SK-N-MC (cell line): ENCODE measurements at regions not wholly inside any gene's neighbourhood (a gene's known extent, or its start where the extent isn't known, plus 50 kb on each side); places are given as distances from the start of the nearest gene placed in this dataset.

ENCODE experiments used
- DNase-seq: peaks from one replicate; pipeline ENCODE4 v3.0.0-alpha.2; 2011; ENCODE audit warnings: low read depth, low spot score
- H3K27ac ChIP-seq: fragments of 200-600 bp; sonication (generic); 2 replicates; pipeline ENCODE4 v1.5.1; 2016; ENCODE audit warnings: mixed run types
- H3K36me3 ChIP-seq: fragments of 200-600 bp; sonication (generic); 2 replicates; pipeline ENCODE4 v1.6.1; 2017; ENCODE audit warnings: antibody characterized with exemption, low read length, mixed read lengths; ENCODE audit not compliant: insufficient read depth
- H3K4me3 ChIP-seq: fragments of 200-600 bp; sonication (generic); 2 replicates; pipeline ENCODE4 v1.5.1; 2016
- H3K9ac ChIP-seq: fragments of 200-600 bp; sonication (generic); 2 replicates; pipeline ENCODE4 v1.8.0; 2017; ENCODE audit warnings: mixed run types, mixed read lengths; ENCODE audit not compliant: insufficient read length
- H3K9me3 ChIP-seq: fragments of 200-600 bp; sonication (generic); 2 replicates; pipeline ENCODE4 v1.6.1; 2017; ENCODE audit warnings: low read depth, mild to moderate bottlenecking, antibody characterized with exemption, low read length, moderate library complexity, mixed read lengths
- EZH2 ChIP-seq: fragments of 200-600 bp; sonication (generic); IDR thresholded peaks from one replicate; pipeline ENCODE4 v1.6.1; 2017; ENCODE audit warnings: antibody characterized with exemption
- FOXP2 ChIP-seq: optimal IDR thresholded peaks from 2 replicates; pipeline ENCODE3; 2011; ENCODE audit warnings: mild to moderate bottlenecking, moderate library complexity; ENCODE audit not compliant: insufficient read depth; ENCODE audit errors: extremely low read length, control extremely low read depth
- POLR2AphosphoS5 ChIP-seq: IDR thresholded peaks from 2 replicates; pipeline ENCODE4 v1.6.1; 2012; ENCODE audit warnings: mild to moderate bottlenecking, low read depth, low read length, borderline replicate concordance

DNA sequence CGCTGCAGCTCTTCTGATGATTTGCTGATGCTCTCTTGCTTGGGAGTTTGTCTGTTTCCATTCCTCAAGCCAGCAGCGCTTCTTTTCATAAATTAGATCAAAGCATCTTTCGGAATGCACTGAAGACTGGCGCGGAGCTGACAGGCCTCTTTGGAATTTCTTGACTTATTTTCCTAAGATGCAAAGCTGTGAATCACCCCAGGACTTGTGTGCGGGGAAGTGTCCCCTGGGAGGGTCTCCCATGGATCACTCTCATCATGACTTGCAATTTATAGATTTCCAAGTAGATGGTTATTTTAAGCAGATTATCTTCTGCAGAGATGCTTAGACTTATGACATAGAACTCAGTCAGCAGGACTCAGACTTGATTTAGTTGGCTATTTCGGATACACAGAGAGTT is 467.2 kb downstream of the TCERG1L start:
- Histone ChIP-seq H3K36me3 (no peaks in the 10 kb centered on the region), H3K27ac (no peak overlapping the region), H3K9me3 (no peaks in the 10 kb centered on the region), H3K4me3 (no peak overlapping the region), H3K9ac (no peak overlapping the region)
- no peak for DNase-seq
- TF ChIP-seq FOXP2 (no peak), POLR2AphosphoS5 (no peak), EZH2 (no peak)

DNA sequence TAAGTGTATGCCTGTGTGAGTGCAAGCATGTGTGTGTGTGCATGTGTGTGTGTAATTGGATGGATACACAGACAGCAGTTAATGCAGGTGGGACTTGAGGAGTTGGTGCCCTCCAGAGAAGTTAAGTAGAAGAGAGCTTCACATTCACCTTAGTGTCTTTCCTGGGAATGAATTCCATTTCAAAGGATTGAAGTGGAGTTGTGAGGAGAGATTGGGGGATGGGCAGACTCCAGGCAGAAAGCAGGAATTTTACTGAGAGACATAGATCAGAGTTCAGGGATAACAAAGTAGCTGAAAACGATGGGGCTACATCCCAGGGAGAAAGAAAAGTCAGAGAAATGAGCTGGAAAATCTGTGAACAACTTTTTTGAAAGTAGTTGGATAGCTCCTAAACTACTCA is 464.4 kb downstream of the TCERG1L start:
- H3K4me3 ChIP-seq: no peak overlapping the region
- no peak overlapping the region for H3K27ac ChIP-seq
- no peak overlapping the region for H3K9ac ChIP-seq
- no peaks in the 10 kb centered on the region for H3K9me3 ChIP-seq
- no peak for DNase-seq
- TF ChIP-seq FOXP2: no peak
- no peak for TF ChIP-seq POLR2AphosphoS5
- TF ChIP-seq EZH2: no peak
- H3K36me3 ChIP-seq: no peaks in the 10 kb centered on the region

DNA sequence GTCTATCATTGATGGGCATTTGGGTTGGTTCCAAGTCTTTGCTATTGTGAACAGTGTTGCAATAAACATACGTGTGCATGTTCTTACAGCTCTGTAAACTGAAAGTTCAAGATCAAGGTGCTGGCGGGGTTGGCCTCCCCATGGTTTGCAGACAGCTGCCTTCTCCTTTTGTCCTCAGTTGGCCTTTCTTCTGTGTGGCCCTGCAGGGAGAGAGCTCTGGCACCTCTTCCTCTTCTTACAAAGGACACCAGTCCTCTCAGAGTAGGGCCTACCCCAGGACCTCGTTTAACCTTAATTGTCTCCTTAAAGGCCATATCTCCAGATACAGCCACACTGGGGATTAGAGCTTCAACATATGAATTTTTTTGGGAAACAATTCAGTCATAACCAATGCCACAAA is 462.7 kb downstream of the TCERG1L start:
- Histone ChIP-seq H3K4me3 (no peak overlapping the region), H3K9me3 (no peaks in the 10 kb centered on the region), H3K9ac (no peak overlapping the region), H3K36me3 (no peaks in the 10 kb centered on the region), H3K27ac (no peak overlapping the region)
- TF ChIP-seq POLR2AphosphoS5 (no peak), FOXP2 (no peak), EZH2 (no peak)
- DNase-seq: no peak

DNA sequence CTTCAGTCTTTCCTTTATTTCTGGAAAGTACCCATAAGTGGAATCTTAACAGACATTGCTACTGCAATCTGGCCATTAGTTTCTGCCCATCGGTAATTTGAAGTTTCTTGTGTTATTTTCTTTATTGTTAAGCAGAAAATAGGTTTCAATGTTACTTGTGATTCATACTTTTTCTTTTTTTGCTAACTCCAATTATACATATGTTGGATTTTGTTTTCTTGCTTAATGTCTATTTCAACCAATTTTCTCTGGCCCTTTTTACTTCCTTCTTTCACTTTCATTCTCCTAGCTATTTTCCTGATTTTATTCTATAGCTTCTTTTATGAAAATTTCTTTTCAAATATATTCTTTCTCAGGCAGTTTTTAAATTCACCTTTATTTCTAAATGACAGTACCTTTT is 457.4 kb downstream of the TCERG1L start:
- no peaks in the 10 kb centered on the region for H3K36me3 ChIP-seq
- H3K27ac ChIP-seq: no peak overlapping the region
- DNase-seq: no peak
- H3K9ac ChIP-seq: no peak overlapping the region
- TF ChIP-seq POLR2AphosphoS5: no peak
- TF ChIP-seq EZH2: no peak
- TF ChIP-seq FOXP2: no peak
- H3K4me3 ChIP-seq: no peak overlapping the region
- H3K9me3 ChIP-seq: no peaks in the 10 kb centered on the region

DNA sequence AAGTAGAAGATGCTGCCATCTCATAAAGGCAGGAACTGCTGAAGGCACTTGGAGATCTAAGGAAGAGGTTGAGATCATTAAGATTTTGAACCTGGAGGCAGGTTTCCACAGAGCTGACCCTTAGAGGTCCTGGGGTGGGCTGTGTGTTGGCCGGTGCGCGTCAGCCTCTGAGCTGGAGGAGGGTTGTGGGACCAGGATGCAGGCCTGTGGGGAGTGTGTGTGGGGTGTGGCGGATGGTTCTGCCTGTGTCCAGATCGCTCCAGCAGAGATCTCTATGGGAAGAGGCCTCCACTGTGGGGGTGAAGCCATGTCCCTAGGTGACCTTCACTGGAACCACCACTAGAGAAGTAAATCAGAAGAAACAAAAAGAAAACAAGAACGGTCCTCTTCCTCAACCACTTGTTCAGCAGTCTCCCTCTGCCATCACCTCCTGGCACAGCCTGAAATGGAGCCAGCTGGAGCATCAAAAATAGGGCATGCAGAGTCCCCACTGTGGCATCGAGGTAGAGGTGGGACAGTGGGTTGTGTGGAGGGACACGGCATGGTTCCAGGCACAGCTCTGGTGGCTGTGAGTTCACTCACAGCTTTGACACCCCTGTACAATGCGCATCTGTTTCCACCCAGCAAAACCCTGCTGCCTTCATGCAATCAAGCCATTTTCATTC is 453.8 kb downstream of the TCERG1L start:
- no peak for DNase-seq
- Histone ChIP-seq H3K27ac (no peak overlapping the region), H3K9ac (no peak overlapping the region), H3K4me3 (no peak overlapping the region), H3K36me3 (no peaks in the 10 kb centered on the region), H3K9me3 (no peaks in the 10 kb centered on the region)
- TF ChIP-seq EZH2: no peak
- no peak for TF ChIP-seq POLR2AphosphoS5
- TF ChIP-seq FOXP2: no peak

DNA sequence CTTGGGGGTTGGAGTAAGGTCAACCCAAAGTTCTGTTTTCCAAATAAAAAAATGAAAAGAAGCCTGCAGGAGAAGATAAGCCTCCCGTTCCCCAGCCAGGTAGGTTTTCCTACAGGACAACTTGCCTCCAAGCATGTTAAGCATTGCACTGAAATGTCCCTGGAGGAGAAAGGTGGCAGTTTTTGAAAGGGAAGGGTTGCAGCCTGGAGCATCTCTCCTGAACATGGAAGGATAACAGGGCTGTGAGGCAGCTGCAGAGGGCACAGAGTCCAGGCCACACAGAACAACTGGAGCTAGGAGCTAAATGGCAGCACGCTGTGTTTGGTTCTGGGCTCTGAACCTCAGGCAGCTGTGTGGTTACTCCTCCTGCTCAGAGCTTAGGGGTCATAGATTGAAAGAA is 452.9 kb downstream of the TCERG1L start:
- TF ChIP-seq EZH2: no peak
- no peak for TF ChIP-seq POLR2AphosphoS5
- TF ChIP-seq FOXP2: no peak
- H3K27ac ChIP-seq: no peak overlapping the region

DNA sequence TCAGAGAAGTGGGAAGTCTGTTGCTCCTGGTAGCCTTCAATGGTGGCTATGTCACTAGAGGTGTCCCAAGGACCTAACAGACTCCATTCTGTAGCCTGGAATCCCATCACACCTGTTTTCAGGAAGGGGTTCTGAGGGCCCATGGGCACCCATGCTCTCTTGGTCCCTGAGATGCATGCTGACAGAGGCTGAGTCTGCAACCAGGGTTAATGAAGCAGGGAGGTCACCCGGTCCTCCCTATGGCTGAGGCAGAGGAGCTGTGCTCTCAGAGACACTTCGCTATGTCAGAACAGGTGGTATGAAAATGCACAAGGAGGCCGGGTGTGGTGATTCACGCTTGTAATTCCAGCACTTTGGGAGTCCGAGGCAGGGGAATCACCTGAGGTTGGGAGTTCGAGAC is 452.1 kb downstream of the TCERG1L start:
- H3K36me3 ChIP-seq: no peaks in the 10 kb centered on the region
- H3K9me3 ChIP-seq: no peaks in the 10 kb centered on the region
- no peak overlapping the region for H3K4me3 ChIP-seq
- TF ChIP-seq EZH2: no peak
- no peak for TF ChIP-seq POLR2AphosphoS5
- TF ChIP-seq FOXP2: no peak
- no peak overlapping the region for H3K9ac ChIP-seq
- no peak for DNase-seq
- H3K27ac ChIP-seq: no peak overlapping the region

More for the DNA sequence above, 452.9 kb downstream of the TCERG1L start:
- H3K9ac ChIP-seq: no peak overlapping the region
- H3K4me3 ChIP-seq: no peak overlapping the region
- no peaks in the 10 kb centered on the region for H3K36me3 ChIP-seq
- H3K9me3 ChIP-seq: no peaks in the 10 kb centered on the region
- no peak for DNase-seq

DNA sequence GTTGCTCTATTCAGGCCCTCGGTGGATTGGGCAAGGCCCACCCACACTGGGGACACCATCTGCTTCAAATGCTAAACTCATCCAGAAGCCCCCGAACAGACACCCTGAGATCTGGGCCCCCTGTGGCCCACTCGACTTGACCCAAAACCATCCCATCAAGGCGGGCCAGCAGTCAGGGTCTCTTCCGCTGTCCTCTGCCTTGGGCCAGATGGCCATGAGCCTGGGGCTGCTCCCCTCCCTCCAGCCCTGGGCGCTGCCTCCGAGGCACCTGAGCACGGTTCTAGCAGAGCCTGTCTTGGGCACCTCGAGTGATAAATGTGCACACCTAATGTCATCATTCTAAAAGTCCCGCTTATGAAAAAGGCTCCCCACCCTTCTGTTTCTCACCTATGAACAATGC is 449.4 kb downstream of the TCERG1L start:
- no peak for TF ChIP-seq EZH2
- TF ChIP-seq FOXP2: no peak
- TF ChIP-seq POLR2AphosphoS5: no peak
- Histone ChIP-seq H3K9me3 (no peaks in the 10 kb centered on the region), H3K27ac (no peak overlapping the region), H3K4me3 (no peak overlapping the region), H3K36me3 (no peaks in the 10 kb centered on the region), H3K9ac (no peak overlapping the region)
- no peak for DNase-seq

DNA sequence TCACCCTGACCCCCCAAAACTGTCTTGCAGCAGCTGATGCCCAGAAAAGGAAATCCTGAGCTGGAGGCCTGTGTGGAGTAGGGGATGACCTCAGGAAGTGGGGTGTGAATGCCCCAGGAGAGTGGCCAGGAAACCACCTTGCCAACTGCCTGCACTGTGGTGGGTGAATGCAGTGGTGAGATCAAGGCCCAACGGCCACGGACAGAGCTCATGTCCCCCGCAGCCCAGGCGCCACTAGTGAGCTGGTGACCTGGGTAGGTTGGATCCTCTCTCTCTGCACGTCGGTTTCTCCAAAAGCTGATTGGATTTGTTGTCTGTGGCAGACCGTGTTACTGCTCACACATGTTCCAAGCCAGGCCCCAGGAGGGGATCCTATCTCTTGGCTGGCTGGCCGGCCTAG is 448.9 kb downstream of the TCERG1L start:
- no peak overlapping the region for H3K9ac ChIP-seq
- no peaks in the 10 kb centered on the region for H3K9me3 ChIP-seq
- no peak overlapping the region for H3K27ac ChIP-seq
- no peak overlapping the region for H3K4me3 ChIP-seq
- no peak for TF ChIP-seq EZH2
- no peak for TF ChIP-seq POLR2AphosphoS5
- no peak for TF ChIP-seq FOXP2
- DNase-seq: no peak
- H3K36me3 ChIP-seq: no peaks in the 10 kb centered on the region
